ENCODE measurements at regions not wholly inside any gene's neighbourhood (a gene's known extent, or its start where the extent isn't known, plus 50 kb on each side); places are given as distances from the start of the nearest gene placed in this dataset.

- ATAC-seq: no peak
- Mint-ChIP-seq H3K36me3 (no peaks in the 10 kb centered on the region), H3K27ac (no peak overlapping the region), H3K4me3 (no peak overlapping the region), H3K27me3 (peaks cover 0 to 3% (median 0%) of the 10 kb centered on the region in 5 donors), H3K9me3 (peaks cover 0 to 11% (median 0%) of the 10 kb centered on the region in 9 donors), H3K4me1 (peaks cover 0 to 2% (median 0%) of the 10 kb centered on the region in 4 donors)
- POLR2A ChIA-PET: no interaction called here
- no peak for DNase-seq
These were observed 291.1 kb downstream of the CHL1 start for GRCh38 chr3:487614-488013.

- no peak overlapping the region for H3K27ac Mint-ChIP-seq
- H3K36me3 Mint-ChIP-seq: peaks cover 0 to 6% (median 0%) of the 10 kb centered on the region in 3 donors
- H3K4me1 Mint-ChIP-seq: peaks cover 0 to 2% (median 0%) of the 10 kb centered on the region in 4 donors
- peaks cover 0 to 8% (median 0%) of the 10 kb centered on the region in 9 donors for H3K9me3 Mint-ChIP-seq
- no peak overlapping the region for H3K4me3 Mint-ChIP-seq
- peaks cover 0 to 3% (median 0%) of the 10 kb centered on the region in 5 donors for H3K27me3 Mint-ChIP-seq
- POLR2A ChIA-PET: no interaction called here
- DNase-seq: no peak
- no peak for ATAC-seq
These were observed 296.2 kb downstream of the CHL1 start for GRCh38 chr3:492586-493316.

- peaks cover 0 to 3% (median 0%) of the 10 kb centered on the region in 5 donors for H3K27me3 Mint-ChIP-seq
- peaks cover 0 to 8% (median 0%) of the 10 kb centered on the region in 9 donors for H3K9me3 Mint-ChIP-seq
- H3K36me3 Mint-ChIP-seq: peaks cover 0 to 6% (median 0%) of the 10 kb centered on the region in 3 donors
- no peak overlapping the region for H3K4me3 Mint-ChIP-seq
- peaks cover 0 to 2% (median 0%) of the 10 kb centered on the region in 4 donors for H3K4me1 Mint-ChIP-seq
- no peak overlapping the region for H3K27ac Mint-ChIP-seq
- DNase-seq (no peak), ATAC-seq (no peak)
- POLR2A ChIA-PET: no interaction called here
These were observed 297.6 kb downstream of the CHL1 start for GRCh38 chr3:494190-494589.

GRCh38 chr3:498487-498886 is 301.9 kb downstream of the CHL1 start:
- H3K4me1 Mint-ChIP-seq: no peaks in the 10 kb centered on the region
- POLR2A ChIA-PET: no interaction called here
- no peaks in the 10 kb centered on the region for H3K27me3 Mint-ChIP-seq
- no peak for ATAC-seq
- H3K9me3 Mint-ChIP-seq: peaks cover 0 to 4% (median 0%) of the 10 kb centered on the region in 9 donors
- DNase-seq: no peak
- H3K27ac Mint-ChIP-seq: no peak overlapping the region
- H3K4me3 Mint-ChIP-seq: no peak overlapping the region
- H3K36me3 Mint-ChIP-seq: peaks cover 0 to 6% (median 0%) of the 10 kb centered on the region in 3 donors

GRCh38 chr3:499001-499761 is 302.6 kb downstream of the CHL1 start:
- ATAC-seq: no peak
- no peaks in the 10 kb centered on the region for H3K27me3 Mint-ChIP-seq
- POLR2A ChIA-PET: no interaction called here
- peaks cover 0 to 3% (median 0%) of the 10 kb centered on the region in 3 donors for H3K36me3 Mint-ChIP-seq
- no peak overlapping the region for H3K27ac Mint-ChIP-seq
- H3K9me3 Mint-ChIP-seq: peaks cover 0 to 4% (median 0%) of the 10 kb centered on the region in 9 donors
- H3K4me3 Mint-ChIP-seq: no peak overlapping the region
- no peaks in the 10 kb centered on the region for H3K4me1 Mint-ChIP-seq
- DNase-seq: no peak

GRCh38 chr3:502486-502885 is 305.9 kb downstream of the CHL1 start:
- H3K9me3 Mint-ChIP-seq: peaks cover 0 to 4% (median 3%) of the 10 kb centered on the region in 9 donors
- ATAC-seq (no peak), DNase-seq (no peak)
- no peaks in the 10 kb centered on the region for H3K27me3 Mint-ChIP-seq
- no peak overlapping the region for H3K27ac Mint-ChIP-seq
- POLR2A ChIA-PET: no interaction called here
- no peak overlapping the region for H3K4me3 Mint-ChIP-seq
- H3K4me1 Mint-ChIP-seq: no peaks in the 10 kb centered on the region
- H3K36me3 Mint-ChIP-seq: no peaks in the 10 kb centered on the region

- Mint-ChIP-seq H3K27ac (no peak overlapping the region), H3K9me3 (peaks cover 2 to 22% (median 10%) of the 10 kb centered on the region in 9 donors), H3K27me3 (no peaks in the 10 kb centered on the region), H3K4me1 (no peaks in the 10 kb centered on the region), H3K36me3 (no peaks in the 10 kb centered on the region), H3K4me3 (no peak overlapping the region)
- POLR2A ChIA-PET: no interaction called here
- ATAC-seq (no peak), DNase-seq (no peak)
These were observed 316.7 kb downstream of the CHL1 start for GRCh38 chr3:513301-513700.

- Mint-ChIP-seq H3K27ac (no peak overlapping the region), H3K36me3 (no peaks in the 10 kb centered on the region), H3K27me3 (no peaks in the 10 kb centered on the region), H3K4me3 (no peak overlapping the region), H3K4me1 (no peaks in the 10 kb centered on the region), H3K9me3 (peaks cover 0 to 14% (median 6%) of the 10 kb centered on the region in 9 donors)
- DNase-seq: no peak
- ATAC-seq: no peak
- POLR2A ChIA-PET: no interaction called here
These were observed 317.6 kb downstream of the CHL1 start for GRCh38 chr3:514192-514591.

GRCh38 chr3:519026-519425 is 322.5 kb downstream of the CHL1 start:
- Mint-ChIP-seq H3K4me1 (no peaks in the 10 kb centered on the region), H3K27ac (no peak overlapping the region), H3K27me3 (no peaks in the 10 kb centered on the region), H3K4me3 (no peak overlapping the region), H3K36me3 (no peaks in the 10 kb centered on the region), H3K9me3 (peaks cover 0 to 4% (median 0%) of the 10 kb centered on the region in 9 donors)
- POLR2A ChIA-PET: no interaction called here
- no peak for DNase-seq
- ATAC-seq: no peak

- ATAC-seq (no peak), DNase-seq (no peak)
- H3K36me3 Mint-ChIP-seq: no peaks in the 10 kb centered on the region
- no peak overlapping the region for H3K4me3 Mint-ChIP-seq
- no peaks in the 10 kb centered on the region for H3K4me1 Mint-ChIP-seq
- peaks cover 0 to 11% (median 0%) of the 10 kb centered on the region in 9 donors for H3K9me3 Mint-ChIP-seq
- POLR2A ChIA-PET: no interaction called here
- H3K27me3 Mint-ChIP-seq: no peaks in the 10 kb centered on the region
- H3K27ac Mint-ChIP-seq: no peak overlapping the region
These were observed 326.3 kb downstream of the CHL1 start for GRCh38 chr3:522888-523287.

GRCh38 chr3:525415-525814 is 328.9 kb downstream of the CHL1 start:
- DNase-seq (no peak), ATAC-seq (no peak)
- peaks cover 0 to 1% (median 0%) of the 10 kb centered on the region in 3 donors for H3K36me3 Mint-ChIP-seq
- peaks cover under 1 to 11% (median 3%) of the 10 kb centered on the region in 9 donors for H3K9me3 Mint-ChIP-seq
- no peak overlapping the region for H3K4me3 Mint-ChIP-seq
- no peak overlapping the region for H3K27ac Mint-ChIP-seq
- no peaks in the 10 kb centered on the region for H3K4me1 Mint-ChIP-seq
- POLR2A ChIA-PET: no interaction called here
- no peaks in the 10 kb centered on the region for H3K27me3 Mint-ChIP-seq

GRCh38 chr3:535566-536416 is 339.2 kb downstream of the CHL1 start:
- H3K36me3 Mint-ChIP-seq: peaks cover 0 to 14% (median 0%) of the 10 kb centered on the region in 3 donors
- POLR2A ChIA-PET: no interaction called here
- peaks cover 0 to 5% (median 0%) of the 10 kb centered on the region in 5 donors for H3K27me3 Mint-ChIP-seq
- H3K4me3 Mint-ChIP-seq: peak overlapping the region in 1 of 10 donors; percentile 20
- peaks cover 1 to 30% (median 13%) of the 10 kb centered on the region in 9 donors for H3K9me3 Mint-ChIP-seq
- DNase-seq: no peak
- no peaks in the 10 kb centered on the region for H3K4me1 Mint-ChIP-seq
- ATAC-seq: no peak
- H3K27ac Mint-ChIP-seq: no peak overlapping the region

All from naive thymus-derived CD8-positive, alpha-beta T cell (primary cell).